CD14-positive monocyte (primary cell): ENCODE measurements at regions not wholly inside any gene's neighbourhood (a gene's known extent, or its start where the extent isn't known, plus 50 kb on each side); places are given as distances from the start of the nearest gene placed in this dataset.

Experiments used
- DNase-seq, 3 donors: peaks; one replicate each; pipeline ENCODE4 v3.0.0-alpha.2; 2011 to 2022
- H2AFZ ChIP-seq: 2 replicates; pipeline ENCODE4 v1.6.0; 2012; ENCODE audit warnings: mild to moderate bottlenecking, low read depth, low read length, inconsistent platforms; ENCODE audit not compliant: insufficient read depth, poor library complexity, severe bottlenecking
- H3K27ac ChIP-seq, 2 donors: 1 replicate in 1 of 2; 2 replicates in 1 of 2; pipeline ENCODE4 v1.5.1; 2012 to 2013; ENCODE audit warnings: low read length in 2 of 2, control low read depth in 1 of 2, inconsistent platforms in 1 of 2, low read depth in 1 of 2, mild to moderate bottlenecking in 1 of 2
- H3K27me3 ChIP-seq, 2 donors: one replicate each; pipeline versions ENCODE4 v1.6.0 to v1.6.1; 2011 to 2013; ENCODE audit warnings: low read length in 2 of 2; ENCODE audit not compliant: control insufficient read depth in 2 of 2, insufficient read depth in 2 of 2
- H3K36me3 ChIP-seq, 2 donors: replicated peaks in 1 of 2; 1 replicate in 1 of 2; 2 replicates in 1 of 2; pipeline versions ENCODE4 v1.5.1 to v1.6.1; 2012 to 2013; ENCODE audit warnings: low read length in 2 of 2, control low read depth in 1 of 2, inconsistent platforms in 1 of 2, mild to moderate bottlenecking in 1 of 2; ENCODE audit not compliant: insufficient read depth in 2 of 2, control insufficient read depth in 1 of 2
- H3K4me1 ChIP-seq, 2 donors: 1 replicate in 1 of 2; 2 replicates in 1 of 2; pipeline versions ENCODE4 v1.5.1 to v1.6.1; 2012 to 2013; ENCODE audit warnings: low read length in 2 of 2, control low read depth in 1 of 2, inconsistent platforms in 1 of 2, mild to moderate bottlenecking in 1 of 2, moderate library complexity in 1 of 2; ENCODE audit not compliant: insufficient read depth in 2 of 2, control insufficient read depth in 1 of 2
- H3K4me2 ChIP-seq: replicated peaks from 2 replicates; pipeline ENCODE3; 2012; ENCODE audit warnings: low read length, moderate library complexity, mild to moderate bottlenecking; ENCODE audit not compliant: poor library complexity, severe bottlenecking; ENCODE audit errors: extremely low read depth
- H3K4me3 ChIP-seq, 3 experiments: fragments of 200-600 bp in 1 of 3; sonication (generic) in 1 of 3; replicated peaks in 1 of 3; 1 replicate in 2 of 3; 2 replicates in 1 of 3; pipeline ENCODE4 v1.5.1; 2011 to 2013; ENCODE audit warnings: low read length in 3 of 3, mild to moderate bottlenecking in 3 of 3, control low read depth in 2 of 3, low read depth in 2 of 3, inconsistent platforms in 1 of 3, moderate library complexity in 1 of 3
- H3K79me2 ChIP-seq: 2 replicates; pipeline ENCODE4 v1.6.0; 2012; ENCODE audit warnings: mild to moderate bottlenecking, control low read depth, inconsistent platforms, low read length, moderate library complexity; ENCODE audit not compliant: insufficient read depth
- H3K9ac ChIP-seq: 2 replicates; pipeline ENCODE4 v1.6.0; 2017; ENCODE audit warnings: low read length, mild to moderate bottlenecking; ENCODE audit not compliant: insufficient read depth, poor library complexity, severe bottlenecking
- H3K9me3 ChIP-seq, 2 donors: replicated peaks in 1 of 2; 1 replicate in 1 of 2; 2 replicates in 1 of 2; pipeline versions ENCODE4 v1.5.1 to v1.6.1; 2012 to 2013; ENCODE audit warnings: low read length in 2 of 2, control low read depth in 1 of 2; ENCODE audit not compliant: control insufficient read depth in 1 of 2, insufficient read depth in 1 of 2
- H4K20me1 ChIP-seq: 2 replicates; pipeline ENCODE4 v1.6.0; 2012; ENCODE audit warnings: mild to moderate bottlenecking, low read length, control low read depth, moderate library complexity; ENCODE audit not compliant: insufficient read depth
- H3K27ac Mint-ChIP-seq, 7 donors: one replicate each; pipeline ENCODE4 v1.8.0; 2020; ENCODE audit warnings: mild to moderate bottlenecking in 7 of 7, mixed read lengths in 7 of 7, moderate library complexity in 6 of 7, inconsistent platforms in 2 of 7
- H3K27me3 Mint-ChIP-seq, 3 donors: one replicate each; pipeline ENCODE4 v1.8.0; 2021 to 2022; ENCODE audit warnings: low read depth in 3 of 3, mild to moderate bottlenecking in 3 of 3, mixed read lengths in 3 of 3, moderate library complexity in 3 of 3, inconsistent platforms in 1 of 3
- H3K36me3 Mint-ChIP-seq, 2 donors: one replicate each; pipeline ENCODE4 v1.8.0; 2020; ENCODE audit warnings: mixed read lengths in 2 of 2, inconsistent platforms in 1 of 2, mild to moderate bottlenecking in 1 of 2
- H3K4me1 Mint-ChIP-seq: one replicate; pipeline ENCODE4 v1.8.0; 2020; ENCODE audit warnings: mild to moderate bottlenecking, mixed read lengths
- H3K4me3 Mint-ChIP-seq, 2 donors: one replicate each; pipeline ENCODE4 v1.8.0; 2020; ENCODE audit warnings: mild to moderate bottlenecking in 2 of 2, mixed read lengths in 2 of 2, moderate library complexity in 1 of 2
- H3K9me3 Mint-ChIP-seq, 7 donors: one replicate each; pipeline ENCODE4 v1.8.0; 2020 to 2022; ENCODE audit warnings: mixed read lengths in 7 of 7, mild to moderate bottlenecking in 6 of 7, moderate library complexity in 6 of 7, inconsistent platforms in 2 of 7
- CTCF ChIP-seq: fragments of 200-600 bp; IDR thresholded peaks from one replicate; pipeline ENCODE4 v1.8.0; 2022; ENCODE audit warnings: antibody characterized with exemption, mild to moderate bottlenecking
- WGBS: methylation state at CpG from one replicate; pipeline ENCODE4 v1.1.5; 2013; ENCODE audit warnings: missing lambda C conversion rate; ENCODE audit not compliant: insufficient coverage; 5-methylcytosine and 5-hydroxymethylcytosine counted together
- intact Hi-C, 2 donors: fragments of 100-400 bp; cut with micrococcal nuclease; formaldehyde crosslinking; loops; one replicate each; pipeline versions ENCODE4 v1.15.0 to v1.15.1; 2023

GRCh38 chr15:93196135-93196670 lies 107.2 kb upstream of the RGMA start:
- H3K9me3 Mint-ChIP-seq = peaks cover 0 to 17% (median 9%) of the 10 kb centered on the region in 7 donors
- no peak overlapping the region for H3K27ac Mint-ChIP-seq
- Histone ChIP-seq H3K27me3 (no peaks in the 10 kb centered on the region), H4K20me1 (no peaks in the 10 kb centered on the region), H3K4me1 (no peaks in the 10 kb centered on the region), H3K79me2 (no peaks in the 10 kb centered on the region), H3K9ac (no peak overlapping the region), H3K36me3 (no peaks in the 10 kb centered on the region), H3K4me2 (no peak overlapping the region), H3K4me3 (no peak overlapping the region), H2AFZ (no peak overlapping the region), H3K27ac (no peak overlapping the region), H3K9me3 (peaks cover 0 to 10% of the 10 kb centered on the region in 2 donors)
- peaks cover 0 to 2% of the 10 kb centered on the region in 2 donors for H3K36me3 Mint-ChIP-seq
- intact Hi-C loops = no loop called here
- no peak for TF ChIP-seq CTCF
- peaks cover 8% of the 10 kb centered on the region for H3K4me1 Mint-ChIP-seq
- no peak overlapping the region for H3K4me3 Mint-ChIP-seq
- WGBS = 100% methylated on average over 1 of the region's 5 CpGs
- no peak for DNase-seq
- H3K27me3 Mint-ChIP-seq = peaks cover 3 to 18% (median 3%) of the 10 kb centered on the region in 3 donors

- peaks cover 5 to 15% (median 6%) of the 10 kb centered on the region in 3 donors for H3K27me3 Mint-ChIP-seq
- no peak overlapping the region for H3K9ac ChIP-seq
- peak in 2 of 3 donors; percentile 16 to 21 for DNase-seq
- peaks cover 8% of the 10 kb centered on the region for H3K4me1 Mint-ChIP-seq
- WGBS = no CpG with 5 or more reads among the region's 3 CpGs
- H3K4me3 ChIP-seq = no peak overlapping the region
- TF ChIP-seq CTCF = no peak
- H3K4me3 Mint-ChIP-seq = no peak overlapping the region
- H4K20me1 ChIP-seq = no peaks in the 10 kb centered on the region
- no peak overlapping the region for H2AFZ ChIP-seq
- H3K9me3 ChIP-seq = peaks cover 0 to 10% of the 10 kb centered on the region in 2 donors
- H3K36me3 ChIP-seq = no peaks in the 10 kb centered on the region
- H3K27ac ChIP-seq = no peak overlapping the region
- H3K36me3 Mint-ChIP-seq = peaks cover 0 to 2% of the 10 kb centered on the region in 2 donors
- no peak overlapping the region for H3K4me2 ChIP-seq
- H3K79me2 ChIP-seq = no peaks in the 10 kb centered on the region
- no peaks in the 10 kb centered on the region for H3K4me1 ChIP-seq
- H3K27ac Mint-ChIP-seq = no peak overlapping the region
- intact Hi-C loops = no loop called here
- H3K9me3 Mint-ChIP-seq = peaks cover 0 to 17% (median 9%) of the 10 kb centered on the region in 7 donors
- peaks cover 0 to under 1% of the 10 kb centered on the region in 2 donors for H3K27me3 ChIP-seq
Observed at GRCh38 chr15:93195109-93195508, 106.1 kb upstream of the RGMA start.
